ENCODE measurements at regions not wholly inside any gene's neighbourhood (a gene's known extent, or its start where the extent isn't known, plus 50 kb on each side); places are given as distances from the start of the nearest gene placed in this dataset.

DNA sequence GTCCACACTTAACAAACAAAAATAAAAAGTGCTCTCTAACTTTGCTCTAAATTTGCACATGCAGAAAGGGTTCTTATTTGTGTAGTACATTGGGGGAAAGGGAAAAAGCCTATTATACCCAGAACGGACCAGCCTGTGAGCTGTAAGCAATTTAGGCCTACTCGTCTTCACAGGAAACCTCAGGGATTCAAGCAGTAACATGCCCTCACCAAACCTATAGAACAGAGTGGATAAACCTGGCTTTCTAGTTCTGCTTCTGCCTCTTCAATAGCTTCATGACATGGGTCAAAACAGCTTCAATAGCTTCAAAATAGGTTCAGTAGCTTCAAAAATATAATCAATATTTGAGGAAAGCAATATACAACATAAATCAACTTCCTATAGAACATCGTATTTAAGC is 163.7 kb downstream of the ARL4A start:
- no peak for ATAC-seq
- Mint-ChIP-seq H3K9me3 (peaks cover 0 to 20% (median 8%) of the 10 kb centered on the region in 9 donors), H3K27ac (no peak overlapping the region), H3K4me3 (no peak overlapping the region), H3K4me1 (no peaks in the 10 kb centered on the region), H3K27me3 (peaks cover 0 to 2% (median 0%) of the 10 kb centered on the region in 5 donors), H3K36me3 (peaks cover 0 to under 1% (median 0%) of the 10 kb centered on the region in 3 donors)
- DNase-seq: no peak
- POLR2A ChIA-PET: no interaction called here

DNA sequence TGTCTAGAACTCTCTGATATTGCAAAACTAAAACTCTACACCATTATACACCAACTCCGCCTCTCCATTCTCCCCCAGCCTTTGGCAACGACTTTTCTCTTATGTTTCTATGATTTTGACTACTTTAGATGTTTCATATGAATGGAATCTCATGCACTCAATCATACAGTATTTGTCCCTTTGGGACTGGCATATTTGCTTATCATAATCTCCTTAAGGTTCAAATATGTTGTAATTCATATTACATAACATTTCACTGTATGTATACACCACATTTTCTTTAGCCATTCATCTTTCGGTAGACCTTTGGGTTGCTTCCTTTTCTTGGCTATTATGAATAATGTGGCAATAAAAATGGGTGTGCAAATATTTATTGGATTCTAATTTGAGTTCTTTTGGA is 164.4 kb downstream of the ARL4A start:
- POLR2A ChIA-PET: no interaction called here
- Mint-ChIP-seq H3K4me1 (no peaks in the 10 kb centered on the region), H3K9me3 (peaks cover 0 to 14% (median 8%) of the 10 kb centered on the region in 9 donors), H3K4me3 (no peak overlapping the region), H3K27ac (no peak overlapping the region), H3K27me3 (peaks cover 0 to 2% (median 0%) of the 10 kb centered on the region in 5 donors), H3K36me3 (no peaks in the 10 kb centered on the region)
- DNase-seq (no peak), ATAC-seq (no peak)

DNA sequence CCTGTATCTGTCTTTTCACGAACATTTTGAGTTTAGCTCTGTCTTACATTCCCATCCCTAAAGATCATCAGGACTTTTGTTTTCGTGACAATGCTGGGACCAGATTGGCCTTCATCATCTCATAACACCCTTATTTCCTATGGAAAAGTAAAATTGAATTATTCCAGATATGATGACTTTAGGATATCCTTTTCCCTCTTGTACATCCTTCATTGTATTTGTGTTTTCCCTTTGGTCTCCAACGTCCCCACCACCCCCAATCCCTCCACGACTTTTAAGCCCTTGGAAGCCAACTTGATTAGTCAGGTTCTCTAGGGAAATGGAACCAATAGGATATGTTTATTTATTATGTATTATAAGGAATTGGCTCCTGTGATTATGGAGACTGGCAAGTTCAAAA is 167.6 kb downstream of the ARL4A start:
- Mint-ChIP-seq H3K4me3 (no peak overlapping the region), H3K27me3 (peaks cover 0 to 2% (median 0%) of the 10 kb centered on the region in 5 donors), H3K36me3 (no peaks in the 10 kb centered on the region), H3K9me3 (no peaks in the 10 kb centered on the region), H3K4me1 (no peaks in the 10 kb centered on the region), H3K27ac (no peak overlapping the region)
- ATAC-seq (no peak), DNase-seq (no peak)
- POLR2A ChIA-PET: no interaction called here

DNA sequence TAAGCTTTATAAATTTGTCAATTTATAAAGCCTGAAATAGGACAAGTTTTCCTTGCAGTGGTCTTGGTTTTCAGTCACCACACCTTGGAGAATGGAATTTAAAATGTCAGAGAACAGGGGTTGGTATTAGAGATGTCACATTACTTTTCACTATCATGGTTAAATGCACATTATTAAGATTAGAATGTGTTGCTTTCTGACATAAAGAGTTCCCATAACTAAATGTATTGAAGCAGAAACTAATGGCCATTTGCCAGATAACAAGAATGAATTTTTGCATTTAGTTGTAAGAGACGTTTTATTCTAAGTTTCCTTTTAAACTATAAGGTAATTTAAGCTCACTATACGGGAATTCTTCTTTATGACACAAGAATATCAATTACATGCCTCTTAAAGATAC is 172.3 kb downstream of the ARL4A start:
- ATAC-seq (no peak), DNase-seq (no peak)
- Mint-ChIP-seq H3K4me1 (no peaks in the 10 kb centered on the region), H3K36me3 (no peaks in the 10 kb centered on the region), H3K4me3 (no peak overlapping the region), H3K9me3 (no peaks in the 10 kb centered on the region), H3K27ac (no peak overlapping the region), H3K27me3 (peaks cover 0 to 7% (median 3%) of the 10 kb centered on the region in 5 donors)
- POLR2A ChIA-PET: no interaction called here

DNA sequence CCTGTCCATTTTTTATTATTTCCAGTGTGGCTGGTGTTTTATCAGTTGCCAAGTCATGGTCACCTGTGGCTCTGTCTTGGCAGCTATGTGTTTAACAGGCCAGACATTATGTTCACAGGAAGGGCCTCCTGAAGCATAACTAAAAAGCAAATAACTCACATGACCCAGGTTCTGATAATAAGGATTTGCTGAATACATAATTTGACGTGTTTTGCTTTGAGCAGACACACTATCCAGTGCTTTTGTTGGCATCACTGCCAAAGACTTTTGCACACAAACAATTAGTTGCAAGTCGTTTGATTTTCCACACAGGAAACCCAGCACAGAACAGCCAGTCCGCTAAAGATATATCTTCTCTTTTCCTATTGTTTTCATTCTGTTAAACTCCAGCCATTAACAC is 173.6 kb downstream of the ARL4A start:
- DNase-seq: no peak
- Mint-ChIP-seq H3K4me3 (no peak overlapping the region), H3K27ac (no peak overlapping the region), H3K9me3 (no peaks in the 10 kb centered on the region), H3K4me1 (no peaks in the 10 kb centered on the region), H3K27me3 (peaks cover 0 to 12% (median 4%) of the 10 kb centered on the region in 5 donors), H3K36me3 (no peaks in the 10 kb centered on the region)
- POLR2A ChIA-PET: no interaction called here
- no peak for ATAC-seq

DNA sequence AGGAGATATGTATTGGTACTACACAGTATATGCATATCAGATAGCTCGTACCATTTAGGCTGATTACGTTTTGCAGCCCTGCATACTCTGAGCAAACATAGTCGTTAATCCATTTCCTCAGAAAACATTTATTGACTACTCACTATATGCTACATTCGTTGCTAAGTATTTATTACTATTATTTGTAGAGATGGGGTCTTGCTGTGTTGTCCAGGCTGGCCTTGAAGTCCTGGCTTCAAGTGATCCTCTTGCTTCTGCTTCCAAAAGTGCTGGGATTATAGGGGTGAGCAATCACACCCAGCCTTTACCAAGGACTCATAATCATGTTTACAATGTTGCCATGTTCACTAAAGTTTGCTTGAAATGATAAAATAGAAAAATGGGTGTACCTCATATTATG is 174.7 kb downstream of the ARL4A start:
- no peak for ATAC-seq
- no peaks in the 10 kb centered on the region for H3K36me3 Mint-ChIP-seq
- no peak overlapping the region for H3K27ac Mint-ChIP-seq
- DNase-seq: no peak
- H3K27me3 Mint-ChIP-seq: peaks cover 0 to 13% (median 4%) of the 10 kb centered on the region in 5 donors
- no peaks in the 10 kb centered on the region for H3K9me3 Mint-ChIP-seq
- POLR2A ChIA-PET: no interaction called here
- H3K4me1 Mint-ChIP-seq: no peaks in the 10 kb centered on the region
- H3K4me3 Mint-ChIP-seq: no peak overlapping the region

DNA sequence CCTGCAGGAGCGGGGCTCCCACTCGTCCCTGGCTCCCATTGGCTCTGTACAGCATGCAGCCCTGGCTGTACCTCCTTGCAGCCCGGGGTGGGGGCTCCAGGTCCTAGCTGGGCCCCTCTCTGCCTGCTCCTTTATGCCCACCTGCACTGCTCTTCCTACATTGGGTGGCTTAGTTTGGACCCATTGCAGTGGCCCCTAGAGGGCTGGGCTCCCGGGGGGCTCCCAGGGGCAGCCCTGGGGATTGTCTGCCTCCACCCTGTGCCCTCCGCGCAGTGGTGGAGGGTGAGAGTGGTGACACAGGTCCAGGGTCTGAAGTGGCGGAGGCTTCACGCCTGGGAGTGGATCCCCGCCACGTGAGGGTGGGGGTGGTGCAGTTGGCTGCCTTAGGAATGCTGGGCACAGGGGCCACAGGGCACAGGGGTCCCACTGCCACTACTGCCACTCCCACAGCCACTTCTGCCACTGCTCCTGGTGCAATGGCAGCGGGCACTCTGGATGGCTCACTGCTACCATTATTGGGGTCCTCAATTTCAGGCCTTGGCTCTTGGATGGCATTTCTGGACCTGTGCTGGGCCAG is 177.1 kb downstream of the ARL4A start:
- Mint-ChIP-seq H3K27ac (no peak overlapping the region), H3K9me3 (no peaks in the 10 kb centered on the region), H3K4me3 (no peak overlapping the region), H3K27me3 (peaks cover 0 to 13% (median 4%) of the 10 kb centered on the region in 5 donors), H3K4me1 (no peaks in the 10 kb centered on the region), H3K36me3 (no peaks in the 10 kb centered on the region)
- POLR2A ChIA-PET: no interaction called here
- ATAC-seq: no peak
- no peak for DNase-seq

DNA sequence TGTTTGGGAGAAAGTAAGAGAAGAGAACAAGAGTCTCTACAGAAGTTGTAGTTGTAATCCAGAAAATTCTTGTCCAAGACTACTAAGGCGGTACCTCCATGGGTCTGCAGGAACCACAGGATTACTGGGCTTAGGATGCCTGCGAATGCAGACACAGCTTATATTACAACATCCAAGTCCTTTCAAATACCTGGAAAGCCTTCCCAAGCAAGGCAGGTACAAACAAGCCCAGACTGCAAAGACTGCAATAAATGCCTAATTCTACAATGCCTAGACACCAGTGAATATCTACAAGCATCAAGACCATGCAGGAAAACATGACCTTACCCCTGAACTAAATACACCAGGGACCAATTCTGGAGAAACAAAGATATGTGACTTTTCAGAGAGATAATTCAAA is 178.2 kb downstream of the ARL4A start:
- POLR2A ChIA-PET: no interaction called here
- no peaks in the 10 kb centered on the region for H3K36me3 Mint-ChIP-seq
- DNase-seq: no peak
- no peaks in the 10 kb centered on the region for H3K9me3 Mint-ChIP-seq
- H3K4me1 Mint-ChIP-seq: no peaks in the 10 kb centered on the region
- no peak for ATAC-seq
- no peak overlapping the region for H3K4me3 Mint-ChIP-seq
- no peak overlapping the region for H3K27ac Mint-ChIP-seq
- H3K27me3 Mint-ChIP-seq: peaks cover 0 to 10% (median 1%) of the 10 kb centered on the region in 5 donors

DNA sequence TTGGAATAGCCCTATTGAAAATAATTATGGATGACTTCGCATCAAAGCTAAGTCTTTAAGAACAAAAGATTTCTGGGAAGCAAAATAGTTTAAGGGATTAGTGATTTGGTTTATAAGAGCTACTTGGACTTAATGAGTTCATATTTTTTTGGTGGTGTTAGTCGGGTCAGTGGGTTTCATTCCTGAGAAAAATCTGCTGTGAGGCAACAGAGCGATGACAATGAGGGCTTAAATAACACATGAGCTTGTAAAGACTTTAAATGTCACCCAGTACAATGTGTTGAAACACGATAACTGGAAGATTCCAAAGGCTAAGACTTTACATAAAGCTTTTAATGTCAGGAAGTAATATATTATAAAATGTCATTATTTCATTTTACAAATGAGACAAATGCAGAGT is 178.8 kb downstream of the ARL4A start:
- no peak for ATAC-seq
- POLR2A ChIA-PET: no interaction called here
- Mint-ChIP-seq H3K36me3 (no peaks in the 10 kb centered on the region), H3K4me3 (no peak overlapping the region), H3K27me3 (peaks cover 0 to 10% (median 1%) of the 10 kb centered on the region in 5 donors), H3K27ac (no peak overlapping the region), H3K9me3 (no peaks in the 10 kb centered on the region), H3K4me1 (no peaks in the 10 kb centered on the region)
- no peak for DNase-seq

DNA sequence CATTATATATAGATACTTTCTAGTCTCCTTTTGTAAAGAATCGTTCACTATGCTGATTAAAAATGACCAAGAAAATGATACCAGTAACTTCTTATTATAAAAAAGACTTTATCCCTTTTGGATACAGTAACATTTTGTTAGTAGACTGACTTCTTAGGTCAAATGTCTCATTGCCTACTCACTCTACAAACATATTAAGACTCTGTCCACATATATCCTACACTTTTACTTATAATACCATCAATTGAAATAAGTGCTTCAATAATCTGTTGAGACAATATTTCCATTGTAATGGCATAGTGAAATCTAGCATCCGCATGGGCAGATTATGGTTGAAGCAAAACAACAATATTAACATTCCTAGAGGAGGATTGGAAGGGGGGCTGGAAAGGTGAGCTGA is 180.6 kb downstream of the ARL4A start:
- POLR2A ChIA-PET: no interaction called here
- DNase-seq: no peak

DNA sequence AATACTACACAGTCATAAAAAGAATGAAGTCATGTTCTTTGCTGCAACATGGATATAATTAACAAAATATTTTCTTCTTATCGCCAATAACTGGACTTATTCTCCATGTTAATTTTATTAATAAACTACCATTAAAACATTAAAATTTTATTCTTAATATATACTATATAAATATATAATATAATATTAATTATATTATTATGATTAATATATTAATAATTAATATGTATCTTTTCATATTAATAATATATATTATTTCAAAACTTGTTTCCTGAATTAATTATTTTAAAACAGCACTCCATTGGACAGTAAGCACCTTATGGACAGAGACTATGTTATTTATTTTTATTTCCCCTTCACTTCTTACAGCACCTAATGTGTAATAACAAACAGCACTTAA is 182.8 kb downstream of the ARL4A start:
- no peak for ATAC-seq
- POLR2A ChIA-PET: no interaction called here

More for the DNA sequence above, 180.6 kb downstream of the ARL4A start:
- H3K4me3 Mint-ChIP-seq: no peak overlapping the region
- no peak for ATAC-seq
- H3K36me3 Mint-ChIP-seq: no peaks in the 10 kb centered on the region
- H3K27me3 Mint-ChIP-seq: peaks cover 0 to 10% (median 1%) of the 10 kb centered on the region in 5 donors
- no peaks in the 10 kb centered on the region for H3K4me1 Mint-ChIP-seq
- H3K27ac Mint-ChIP-seq: no peak overlapping the region
- no peaks in the 10 kb centered on the region for H3K9me3 Mint-ChIP-seq

DNA sequence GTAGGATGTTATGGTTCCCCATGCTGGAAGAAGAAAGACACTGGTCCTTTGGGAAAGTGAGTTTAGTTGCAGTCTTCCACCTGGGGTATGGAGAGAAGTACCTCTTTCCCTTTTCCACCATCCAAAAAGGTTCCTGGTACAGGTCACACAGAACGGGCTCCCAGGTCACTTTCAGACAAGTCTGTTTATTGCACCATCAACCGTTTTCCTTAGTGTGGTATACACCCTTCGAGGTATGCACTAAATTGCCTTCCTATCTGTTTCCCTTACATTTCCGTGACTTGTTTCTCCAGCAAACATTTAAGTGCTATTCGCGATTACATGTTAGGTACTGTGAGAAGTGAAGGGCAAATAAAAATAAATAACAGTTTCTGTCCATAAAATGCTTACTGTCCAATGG is 185.1 kb downstream of the ARL4A start:
- Mint-ChIP-seq H3K4me3 (no peak overlapping the region), H3K4me1 (no peaks in the 10 kb centered on the region), H3K36me3 (no peaks in the 10 kb centered on the region), H3K27ac (no peak overlapping the region), H3K9me3 (no peaks in the 10 kb centered on the region), H3K27me3 (peaks cover 0 to 9% (median 1%) of the 10 kb centered on the region in 5 donors)
- ATAC-seq: no peak
- no peak for DNase-seq
- POLR2A ChIA-PET: no interaction called here

More for the DNA sequence above, 182.8 kb downstream of the ARL4A start:
- DNase-seq: no peak
- Mint-ChIP-seq H3K27me3 (peaks cover 0 to 9% (median 6%) of the 10 kb centered on the region in 5 donors), H3K4me1 (no peaks in the 10 kb centered on the region), H3K9me3 (no peaks in the 10 kb centered on the region), H3K27ac (no peak overlapping the region), H3K36me3 (no peaks in the 10 kb centered on the region), H3K4me3 (no peak overlapping the region)

DNA sequence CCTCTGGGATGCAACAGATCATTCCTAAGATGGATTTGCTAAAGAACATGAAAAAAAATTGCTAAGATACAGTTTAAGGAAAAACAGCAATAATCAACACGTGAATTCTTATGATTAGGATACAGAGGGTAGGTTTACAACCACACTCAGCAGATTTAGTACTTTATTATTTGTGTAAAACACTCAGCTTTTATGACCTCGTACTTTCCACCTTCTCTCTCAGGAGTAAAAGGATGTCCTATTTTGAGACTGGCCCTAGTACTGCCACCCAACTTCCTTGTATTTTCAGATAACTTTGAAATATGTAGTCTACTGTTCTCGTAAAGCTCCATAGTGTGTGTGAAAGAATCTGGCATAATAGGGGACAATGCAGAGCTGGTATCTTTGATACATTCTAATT is 186.1 kb downstream of the ARL4A start:
- peaks cover 0 to 9% (median 3%) of the 10 kb centered on the region in 5 donors for H3K27me3 Mint-ChIP-seq
- no peaks in the 10 kb centered on the region for H3K36me3 Mint-ChIP-seq
- H3K9me3 Mint-ChIP-seq: no peaks in the 10 kb centered on the region
- no peak for DNase-seq
- no peak for ATAC-seq
- no peak overlapping the region for H3K4me3 Mint-ChIP-seq
- no peaks in the 10 kb centered on the region for H3K4me1 Mint-ChIP-seq
- no peak overlapping the region for H3K27ac Mint-ChIP-seq
- POLR2A ChIA-PET: no interaction called here

DNA sequence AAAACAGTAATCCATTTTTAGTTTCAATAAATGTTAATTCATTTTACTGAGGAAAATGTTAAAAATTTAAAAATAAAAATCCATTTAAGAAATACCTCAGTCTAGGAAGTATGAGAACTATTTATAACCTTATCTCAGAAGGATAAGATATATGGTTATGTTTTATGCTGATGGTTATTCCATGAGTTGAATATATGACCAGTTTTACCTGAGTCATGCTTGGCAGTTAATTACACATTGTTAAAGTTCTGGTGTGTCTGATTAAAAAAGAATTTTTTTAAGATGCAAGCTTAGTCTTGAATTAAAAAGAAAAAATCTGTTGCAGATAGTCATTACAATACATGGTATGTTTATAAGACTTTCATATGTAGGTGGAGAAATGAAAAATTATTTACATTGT is 191.7 kb downstream of the ARL4A start:
- Mint-ChIP-seq H3K27me3 (peaks cover 0 to 3% (median 2%) of the 10 kb centered on the region in 5 donors), H3K9me3 (no peaks in the 10 kb centered on the region), H3K36me3 (no peaks in the 10 kb centered on the region), H3K4me1 (no peaks in the 10 kb centered on the region), H3K27ac (no peak overlapping the region), H3K4me3 (no peak overlapping the region)
- DNase-seq (no peak), ATAC-seq (no peak)
- POLR2A ChIA-PET: no interaction called here
